GM12873 (cell line): ENCODE measurements at regions not wholly inside any gene's neighbourhood (a gene's known extent, or its start where the extent isn't known, plus 50 kb on each side); places are given as distances from the start of the nearest gene placed in this dataset.

Source experiments
- TF ChIP-seq, protein P1 (sequence below): IDR thresholded peaks from 2 replicates; pipeline ENCODE4 v1.5.1; 2012; ENCODE audit warnings: low read depth, mild to moderate bottlenecking, moderate library complexity, low read length, control low read depth; ENCODE audit not compliant: insufficient read depth; ENCODE audit errors: missing control alignments

GRCh38 chr1:229106526-229107125, 164.3 kb upstream of the RAB4A start:
- TF ChIP-seq, protein P1, sequence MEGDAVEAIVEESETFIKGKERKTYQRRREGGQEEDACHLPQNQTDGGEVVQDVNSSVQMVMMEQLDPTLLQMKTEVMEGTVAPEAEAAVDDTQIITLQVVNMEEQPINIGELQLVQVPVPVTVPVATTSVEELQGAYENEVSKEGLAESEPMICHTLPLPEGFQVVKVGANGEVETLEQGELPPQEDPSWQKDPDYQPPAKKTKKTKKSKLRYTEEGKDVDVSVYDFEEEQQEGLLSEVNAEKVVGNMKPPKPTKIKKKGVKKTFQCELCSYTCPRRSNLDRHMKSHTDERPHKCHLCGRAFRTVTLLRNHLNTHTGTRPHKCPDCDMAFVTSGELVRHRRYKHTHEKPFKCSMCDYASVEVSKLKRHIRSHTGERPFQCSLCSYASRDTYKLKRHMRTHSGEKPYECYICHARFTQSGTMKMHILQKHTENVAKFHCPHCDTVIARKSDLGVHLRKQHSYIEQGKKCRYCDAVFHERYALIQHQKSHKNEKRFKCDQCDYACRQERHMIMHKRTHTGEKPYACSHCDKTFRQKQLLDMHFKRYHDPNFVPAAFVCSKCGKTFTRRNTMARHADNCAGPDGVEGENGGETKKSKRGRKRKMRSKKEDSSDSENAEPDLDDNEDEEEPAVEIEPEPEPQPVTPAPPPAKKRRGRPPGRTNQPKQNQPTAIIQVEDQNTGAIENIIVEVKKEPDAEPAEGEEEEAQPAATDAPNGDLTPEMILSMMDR: no peak

- TF ChIP-seq, protein P1: no peak
Measured at GRCh38 chr1:229107304-229107815, 163.6 kb upstream of the RAB4A start.

DNA sequence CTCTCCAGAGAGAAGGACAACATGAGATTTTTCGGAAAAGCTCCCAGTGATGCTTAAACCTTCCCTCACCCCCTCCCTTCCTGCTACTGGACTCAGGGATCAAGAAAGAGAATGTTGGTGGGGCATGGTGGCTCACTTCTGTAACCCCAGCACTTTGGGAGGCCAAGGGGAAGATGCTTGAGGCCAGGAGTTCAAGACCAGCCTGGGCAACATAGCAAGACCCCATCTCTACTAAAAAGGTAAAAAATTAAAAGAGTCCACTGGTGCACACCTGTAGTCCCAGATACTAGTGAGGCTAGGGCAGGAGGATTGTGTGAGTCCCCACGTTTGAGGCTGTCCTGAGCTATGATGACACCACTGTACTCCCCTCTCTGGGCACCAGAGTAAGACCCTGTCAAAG, 162.9 kb upstream of the RAB4A start:
- TF ChIP-seq, protein P1: no peak

DNA sequence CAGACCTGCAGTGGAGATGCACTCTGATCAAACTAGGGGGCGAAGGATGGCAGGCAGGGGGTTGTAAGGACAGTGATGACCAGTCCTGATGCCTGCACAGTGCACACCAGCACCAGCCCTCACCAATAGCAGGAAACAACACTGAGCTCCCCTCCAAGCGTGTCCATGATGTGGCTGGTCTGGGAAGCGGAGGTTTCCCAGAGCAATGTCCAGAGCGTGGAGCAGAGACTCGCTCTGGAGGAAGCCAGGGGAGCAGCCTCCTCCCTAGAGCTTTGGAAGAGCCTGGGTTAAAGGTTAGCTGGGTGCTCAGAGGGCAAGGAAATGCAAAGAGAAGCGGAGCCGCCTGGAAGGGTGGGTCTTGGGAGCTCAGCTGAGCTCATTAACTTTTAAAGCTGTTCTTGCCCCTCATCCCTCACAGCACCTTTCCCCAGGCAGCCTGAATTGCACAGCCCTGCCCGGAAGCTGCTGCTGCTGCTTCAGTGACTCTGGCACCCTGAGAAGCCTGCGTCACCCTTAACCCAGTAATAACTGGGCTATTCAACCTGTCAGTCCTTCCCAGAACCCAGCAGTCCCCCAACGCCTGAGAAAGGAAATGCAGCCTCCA, 162.2 kb upstream of the RAB4A start:
- TF ChIP-seq, protein P1: no peak

- TF ChIP-seq, protein P1: no peak
Measured at GRCh38 chr1:229109320-229109761, 161.6 kb upstream of the RAB4A start.

DNA sequence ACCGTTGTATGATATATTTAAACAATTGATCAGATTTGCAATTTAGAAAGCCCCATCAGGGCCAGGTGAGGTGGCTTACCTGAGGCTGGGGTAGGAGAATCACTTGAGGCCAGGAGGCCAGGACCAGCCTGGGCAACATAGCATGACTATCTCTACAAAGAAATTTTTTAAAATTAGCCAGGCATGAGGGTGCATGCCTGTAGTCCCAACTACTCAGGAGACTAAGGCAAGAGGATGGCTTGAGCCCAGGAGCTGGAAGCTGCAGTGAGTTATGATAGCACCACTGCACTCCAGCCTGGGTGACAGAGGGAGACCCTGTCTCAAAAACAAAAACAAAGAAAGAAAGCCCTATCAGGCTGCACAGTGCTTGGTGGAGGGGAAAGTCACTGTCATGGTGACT, 159.9 kb upstream of the RAB4A start:
- TF ChIP-seq, protein P1: no peak

DNA sequence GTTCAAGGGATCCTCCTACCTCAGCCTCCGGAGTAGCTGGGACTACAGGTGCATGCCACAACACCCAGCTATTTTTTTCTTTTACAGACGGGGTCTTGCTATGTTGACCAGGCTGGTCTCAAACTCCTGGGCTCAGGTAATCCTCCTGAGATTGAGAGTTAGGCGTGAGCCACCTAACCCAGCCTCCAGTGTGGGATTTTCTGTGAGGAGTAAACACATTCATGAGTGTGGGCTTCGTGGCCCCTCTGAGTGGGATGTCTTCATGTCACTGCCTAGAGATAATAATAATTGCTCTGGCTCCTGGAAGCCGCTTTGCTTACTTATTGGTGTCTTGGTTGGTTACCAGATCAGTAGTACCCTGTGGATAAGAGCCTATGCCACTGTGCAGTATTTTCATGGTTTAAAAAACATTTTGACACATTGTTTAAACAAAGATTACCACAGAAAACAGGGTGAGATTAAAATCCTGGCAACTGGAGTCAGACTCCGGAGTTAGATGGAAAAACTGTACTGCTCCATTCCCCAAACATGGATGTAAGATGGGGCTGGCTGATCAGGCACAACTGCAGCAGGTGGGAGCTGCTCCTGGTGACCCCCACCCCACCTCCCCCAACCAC, 159.1 kb upstream of the RAB4A start:
- TF ChIP-seq, protein P1: no peak
